Activated naive CD4-positive, alpha-beta T cell treated with anti-CD3 and anti-CD28 coated beads, Interleukin-2, amount 10 ng/mL, durations not matched to agents 7 days and 5 days (primary cell): ENCODE measurements at regions not wholly inside any gene's neighbourhood (a gene's known extent, or its start where the extent isn't known, plus 50 kb on each side); places are given as distances from the start of the nearest gene placed in this dataset.

ENCODE experiments used
- CTCF ChIA-PET: fragments of 350-600 bp; sonication (Branson Sonifier 250); formaldehyde crosslinking; loops from one replicate; lab custom pipeline; 2021; ENCODE audit warnings: antibody characterized with exemption; lab: Charles Lee
- DNase-seq: peaks from one replicate; pipeline ENCODE4 v3.0.0-alpha.2; 2020
- H3K27ac Mint-ChIP-seq: one replicate; pipeline ENCODE4 v1.8.0; 2021; ENCODE audit warnings: mild to moderate bottlenecking, moderate library complexity, mixed read lengths
- H3K27me3 Mint-ChIP-seq: one replicate; pipeline ENCODE4 v1.8.0; 2021; ENCODE audit warnings: mild to moderate bottlenecking, mixed read lengths
- H3K36me3 Mint-ChIP-seq: one replicate; pipeline ENCODE4 v1.8.0; 2021; ENCODE audit warnings: mixed read lengths
- H3K4me1 Mint-ChIP-seq: one replicate; pipeline ENCODE4 v1.8.0; 2021; ENCODE audit warnings: mixed read lengths
- H3K4me3 Mint-ChIP-seq: one replicate; pipeline ENCODE4 v1.8.0; 2021; ENCODE audit warnings: mild to moderate bottlenecking, moderate library complexity, mixed read lengths
- H3K9me3 Mint-ChIP-seq: one replicate; pipeline ENCODE4 v1.8.0; 2021; ENCODE audit warnings: mixed read lengths

- no peaks in the 10 kb centered on the region for H3K27me3 Mint-ChIP-seq
- DNase-seq: no peak
- CTCF ChIA-PET: no interaction called here
- no peak overlapping the region for H3K4me3 Mint-ChIP-seq
- H3K36me3 Mint-ChIP-seq: no peaks in the 10 kb centered on the region
- no peaks in the 10 kb centered on the region for H3K4me1 Mint-ChIP-seq
- H3K9me3 Mint-ChIP-seq: no peaks in the 10 kb centered on the region
- no peak overlapping the region for H3K27ac Mint-ChIP-seq
Measured at GRCh38 chr5:110150199-110150598, 460.5 kb downstream of the MAN2A1 start.

GRCh38 chr5:110159202-110159601 lies 469.5 kb downstream of the MAN2A1 start:
- Mint-ChIP-seq H3K4me3 (no peak overlapping the region), H3K4me1 (no peaks in the 10 kb centered on the region), H3K36me3 (no peaks in the 10 kb centered on the region), H3K27me3 (no peaks in the 10 kb centered on the region), H3K27ac (no peak overlapping the region), H3K9me3 (no peaks in the 10 kb centered on the region)
- no peak for DNase-seq
- CTCF ChIA-PET: no interaction called here

- Mint-ChIP-seq H3K4me3 (no peak overlapping the region), H3K36me3 (no peaks in the 10 kb centered on the region), H3K27ac (no peak overlapping the region), H3K27me3 (no peaks in the 10 kb centered on the region), H3K4me1 (no peaks in the 10 kb centered on the region), H3K9me3 (no peaks in the 10 kb centered on the region)
- DNase-seq: no peak
- CTCF ChIA-PET: no interaction called here
Measured at GRCh38 chr5:110161162-110161561, 471.4 kb downstream of the MAN2A1 start.

GRCh38 chr5:110165366-110165765 lies 475.6 kb downstream of the MAN2A1 start:
- Mint-ChIP-seq H3K4me1 (no peaks in the 10 kb centered on the region), H3K9me3 (peaks cover under 1% of the 10 kb centered on the region), H3K4me3 (no peak overlapping the region), H3K36me3 (no peaks in the 10 kb centered on the region), H3K27ac (no peak overlapping the region), H3K27me3 (no peaks in the 10 kb centered on the region)
- CTCF ChIA-PET: no interaction called here
- no peak for DNase-seq

GRCh38 chr5:110167384-110167783 lies 477.7 kb downstream of the MAN2A1 start:
- H3K4me3 Mint-ChIP-seq: no peak overlapping the region
- no peaks in the 10 kb centered on the region for H3K36me3 Mint-ChIP-seq
- H3K4me1 Mint-ChIP-seq: no peaks in the 10 kb centered on the region
- H3K9me3 Mint-ChIP-seq: peaks cover 8% of the 10 kb centered on the region
- no peak overlapping the region for H3K27ac Mint-ChIP-seq
- CTCF ChIA-PET: no interaction called here
- DNase-seq: no peak
- H3K27me3 Mint-ChIP-seq: no peaks in the 10 kb centered on the region

- H3K9me3 Mint-ChIP-seq: peaks cover 8% of the 10 kb centered on the region
Measured at GRCh38 chr5:110169461-110169860, 479.7 kb downstream of the MAN2A1 start.

GRCh38 chr5:110177729-110178128 lies 488.0 kb downstream of the MAN2A1 start:
- no peaks in the 10 kb centered on the region for H3K36me3 Mint-ChIP-seq
- H3K4me1 Mint-ChIP-seq: no peaks in the 10 kb centered on the region
- no peak for DNase-seq
- H3K27ac Mint-ChIP-seq: no peak overlapping the region
- no peaks in the 10 kb centered on the region for H3K9me3 Mint-ChIP-seq
- H3K4me3 Mint-ChIP-seq: no peak overlapping the region
- H3K27me3 Mint-ChIP-seq: no peaks in the 10 kb centered on the region
- CTCF ChIA-PET: no interaction called here

More at GRCh38 chr5:110169461-110169860, 479.7 kb downstream of the MAN2A1 start:
- Mint-ChIP-seq H3K4me1 (no peaks in the 10 kb centered on the region), H3K36me3 (no peaks in the 10 kb centered on the region), H3K27ac (no peak overlapping the region), H3K27me3 (no peaks in the 10 kb centered on the region), H3K4me3 (no peak overlapping the region)
- no peak for DNase-seq
- CTCF ChIA-PET: no interaction called here

GRCh38 chr5:110179321-110179720 lies 489.6 kb downstream of the MAN2A1 start:
- H3K9me3 Mint-ChIP-seq: peaks cover 2% of the 10 kb centered on the region
- CTCF ChIA-PET: no interaction called here
- no peak overlapping the region for H3K4me3 Mint-ChIP-seq
- no peaks in the 10 kb centered on the region for H3K36me3 Mint-ChIP-seq
- no peaks in the 10 kb centered on the region for H3K27me3 Mint-ChIP-seq
- no peaks in the 10 kb centered on the region for H3K4me1 Mint-ChIP-seq
- no peak overlapping the region for H3K27ac Mint-ChIP-seq
- DNase-seq: no peak

GRCh38 chr5:110194191-110194590 lies 504.5 kb downstream of the MAN2A1 start:
- no peaks in the 10 kb centered on the region for H3K36me3 Mint-ChIP-seq
- no peak overlapping the region for H3K27ac Mint-ChIP-seq
- CTCF ChIA-PET: no interaction called here
- no peak overlapping the region for H3K4me3 Mint-ChIP-seq
- no peaks in the 10 kb centered on the region for H3K9me3 Mint-ChIP-seq
- H3K27me3 Mint-ChIP-seq: no peaks in the 10 kb centered on the region
- H3K4me1 Mint-ChIP-seq: no peaks in the 10 kb centered on the region
- DNase-seq: no peak

GRCh38 chr5:110195288-110195687 lies 505.6 kb downstream of the MAN2A1 start:
- H3K4me3 Mint-ChIP-seq: no peak overlapping the region
- no peaks in the 10 kb centered on the region for H3K36me3 Mint-ChIP-seq
- H3K27ac Mint-ChIP-seq: no peak overlapping the region
- H3K9me3 Mint-ChIP-seq: peaks cover 2% of the 10 kb centered on the region
- H3K4me1 Mint-ChIP-seq: no peaks in the 10 kb centered on the region
- CTCF ChIA-PET: no interaction called here
- no peak for DNase-seq
- H3K27me3 Mint-ChIP-seq: no peaks in the 10 kb centered on the region

- Mint-ChIP-seq H3K27ac (no peak overlapping the region), H3K4me1 (no peaks in the 10 kb centered on the region), H3K27me3 (no peaks in the 10 kb centered on the region), H3K36me3 (no peaks in the 10 kb centered on the region), H3K4me3 (no peak overlapping the region), H3K9me3 (peaks cover 6% of the 10 kb centered on the region)
- no peak for DNase-seq
- CTCF ChIA-PET: no interaction called here
Measured at GRCh38 chr5:110201791-110202190, 512.1 kb downstream of the MAN2A1 start.

GRCh38 chr5:110203661-110204060 lies 513.9 kb downstream of the MAN2A1 start:
- CTCF ChIA-PET: no interaction called here
- Mint-ChIP-seq H3K9me3 (peaks cover 10% of the 10 kb centered on the region), H3K27ac (no peak overlapping the region), H3K27me3 (no peaks in the 10 kb centered on the region), H3K4me3 (no peak overlapping the region), H3K36me3 (no peaks in the 10 kb centered on the region), H3K4me1 (no peaks in the 10 kb centered on the region)
- no peak for DNase-seq

- CTCF ChIA-PET: no interaction called here
- no peak for DNase-seq
- no peaks in the 10 kb centered on the region for H3K4me1 Mint-ChIP-seq
- no peaks in the 10 kb centered on the region for H3K27me3 Mint-ChIP-seq
- H3K4me3 Mint-ChIP-seq: no peak overlapping the region
- no peaks in the 10 kb centered on the region for H3K36me3 Mint-ChIP-seq
- no peak overlapping the region for H3K27ac Mint-ChIP-seq
- peaks cover 21% of the 10 kb centered on the region for H3K9me3 Mint-ChIP-seq
Measured at GRCh38 chr5:110209401-110209800, 517.1 kb downstream of the TMEM232 start.

- Mint-ChIP-seq H3K27me3 (no peaks in the 10 kb centered on the region), H3K9me3 (peaks cover 38% of the 10 kb centered on the region), H3K36me3 (no peaks in the 10 kb centered on the region), H3K27ac (no peak overlapping the region), H3K4me3 (no peak overlapping the region), H3K4me1 (no peaks in the 10 kb centered on the region)
- CTCF ChIA-PET: no interaction called here
- no peak for DNase-seq
Measured at GRCh38 chr5:110218981-110219380, 507.5 kb downstream of the TMEM232 start.

- Mint-ChIP-seq H3K4me1 (no peaks in the 10 kb centered on the region), H3K9me3 (peaks cover 32% of the 10 kb centered on the region), H3K4me3 (no peak overlapping the region), H3K36me3 (no peaks in the 10 kb centered on the region), H3K27ac (no peak overlapping the region), H3K27me3 (no peaks in the 10 kb centered on the region)
- CTCF ChIA-PET: no interaction called here
- DNase-seq: no peak
Measured at GRCh38 chr5:110219769-110220168, 506.7 kb downstream of the TMEM232 start.

- peaks cover 28% of the 10 kb centered on the region for H3K9me3 Mint-ChIP-seq
- H3K4me3 Mint-ChIP-seq: no peak overlapping the region
- H3K27ac Mint-ChIP-seq: no peak overlapping the region
- H3K36me3 Mint-ChIP-seq: no peaks in the 10 kb centered on the region
- CTCF ChIA-PET: no interaction called here
- no peaks in the 10 kb centered on the region for H3K27me3 Mint-ChIP-seq
- no peak for DNase-seq
- H3K4me1 Mint-ChIP-seq: no peaks in the 10 kb centered on the region
Measured at GRCh38 chr5:110221036-110221435, 505.4 kb downstream of the TMEM232 start.
